SK-N-DZ (cell line): ENCODE measurements at regions not wholly inside any gene's neighbourhood (a gene's known extent, or its start where the extent isn't known, plus 50 kb on each side); places are given as distances from the start of the nearest gene placed in this dataset.
A peak's percentile ranks its signal among the peaks of the same experiment; 100 is the strongest.

Source experiments
- DNase-seq: peaks from one replicate; pipeline ENCODE4 v3.0.0-alpha.2; 2015; ENCODE audit warnings: low spot score

- DNase-seq, result no peak
Measured at GRCh38 chr14:87879389-87879788, 113.6 kb downstream of the GALC start.

DNA sequence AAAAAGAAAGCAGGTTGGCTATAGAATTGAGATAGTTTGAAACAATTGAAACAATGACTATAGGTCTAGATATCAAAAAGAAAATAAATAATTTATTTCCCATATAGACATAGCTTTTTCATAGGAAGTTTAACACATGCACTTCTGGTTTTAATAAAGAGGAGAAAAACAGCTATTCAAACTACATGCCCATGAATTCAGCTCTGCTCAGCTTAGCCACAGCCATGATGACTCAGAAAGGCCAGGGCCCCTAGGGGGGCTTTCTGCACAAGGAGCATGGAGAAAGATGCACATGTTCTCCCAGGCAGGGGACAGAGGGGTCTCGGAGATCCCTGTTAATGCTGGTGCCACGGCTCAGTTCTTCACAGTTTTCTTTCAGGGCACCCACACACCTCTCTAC, 114.0 kb downstream of the GALC start:
- no peak for DNase-seq

DNA sequence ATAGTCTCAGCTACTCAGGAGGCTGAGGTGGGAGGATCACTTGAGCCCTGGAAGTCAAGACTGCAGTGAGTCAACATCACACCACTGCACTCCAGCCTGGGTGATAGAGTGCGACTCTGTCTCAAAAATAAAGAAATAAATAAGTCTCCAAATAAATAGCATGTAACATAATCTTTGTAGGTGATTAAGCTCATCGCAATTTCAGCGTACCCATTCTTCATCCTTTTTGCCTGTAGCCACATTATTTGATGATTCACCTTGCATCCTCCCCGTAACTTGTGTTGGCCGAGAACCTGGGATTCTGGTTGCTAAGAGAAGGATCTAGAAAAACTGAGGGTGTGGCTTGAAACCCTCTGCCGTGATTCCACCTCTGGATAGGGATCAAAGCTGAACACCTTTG, 115.1 kb downstream of the GALC start:
- no peak for DNase-seq

DNA sequence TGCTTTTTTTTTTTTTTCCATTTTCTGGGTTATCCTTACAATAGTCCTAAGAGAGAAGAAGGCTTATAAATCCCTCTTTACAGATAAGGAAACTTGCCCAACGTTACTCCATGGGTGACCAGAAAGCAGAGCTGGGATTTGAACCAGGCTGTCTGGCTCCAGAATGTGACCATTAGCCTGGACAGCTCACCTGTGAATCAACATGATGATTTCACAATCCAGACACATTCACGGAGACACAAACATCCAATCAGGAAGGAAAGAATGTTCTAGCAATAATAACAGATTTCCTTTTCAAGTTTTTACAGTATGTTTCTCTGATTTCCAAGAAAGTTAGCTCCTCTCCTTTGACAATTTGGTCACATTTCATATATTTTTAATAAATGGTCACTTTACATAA, 118.3 kb downstream of the GALC start:
- no peak for DNase-seq

DNA sequence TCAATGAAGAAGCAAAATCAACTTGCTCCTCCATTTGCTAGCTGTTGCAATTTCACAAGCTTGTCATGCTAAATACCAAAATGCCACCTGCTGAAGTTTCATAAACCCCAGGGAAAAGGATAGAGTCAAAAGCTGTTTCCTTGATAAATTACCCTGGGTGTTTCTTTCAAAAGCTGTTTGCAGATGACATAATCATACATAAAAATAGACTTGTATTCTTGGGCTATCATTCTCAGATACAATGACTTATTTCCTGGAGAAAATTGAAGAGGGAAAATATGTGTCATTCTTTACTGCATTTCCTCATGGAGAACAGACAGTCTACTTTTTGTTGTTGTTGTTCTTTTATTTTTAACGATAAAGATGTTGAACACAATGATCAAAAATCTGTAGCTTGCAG, 119.2 kb downstream of the GALC start:
- DNase-seq, result no peak

DNA sequence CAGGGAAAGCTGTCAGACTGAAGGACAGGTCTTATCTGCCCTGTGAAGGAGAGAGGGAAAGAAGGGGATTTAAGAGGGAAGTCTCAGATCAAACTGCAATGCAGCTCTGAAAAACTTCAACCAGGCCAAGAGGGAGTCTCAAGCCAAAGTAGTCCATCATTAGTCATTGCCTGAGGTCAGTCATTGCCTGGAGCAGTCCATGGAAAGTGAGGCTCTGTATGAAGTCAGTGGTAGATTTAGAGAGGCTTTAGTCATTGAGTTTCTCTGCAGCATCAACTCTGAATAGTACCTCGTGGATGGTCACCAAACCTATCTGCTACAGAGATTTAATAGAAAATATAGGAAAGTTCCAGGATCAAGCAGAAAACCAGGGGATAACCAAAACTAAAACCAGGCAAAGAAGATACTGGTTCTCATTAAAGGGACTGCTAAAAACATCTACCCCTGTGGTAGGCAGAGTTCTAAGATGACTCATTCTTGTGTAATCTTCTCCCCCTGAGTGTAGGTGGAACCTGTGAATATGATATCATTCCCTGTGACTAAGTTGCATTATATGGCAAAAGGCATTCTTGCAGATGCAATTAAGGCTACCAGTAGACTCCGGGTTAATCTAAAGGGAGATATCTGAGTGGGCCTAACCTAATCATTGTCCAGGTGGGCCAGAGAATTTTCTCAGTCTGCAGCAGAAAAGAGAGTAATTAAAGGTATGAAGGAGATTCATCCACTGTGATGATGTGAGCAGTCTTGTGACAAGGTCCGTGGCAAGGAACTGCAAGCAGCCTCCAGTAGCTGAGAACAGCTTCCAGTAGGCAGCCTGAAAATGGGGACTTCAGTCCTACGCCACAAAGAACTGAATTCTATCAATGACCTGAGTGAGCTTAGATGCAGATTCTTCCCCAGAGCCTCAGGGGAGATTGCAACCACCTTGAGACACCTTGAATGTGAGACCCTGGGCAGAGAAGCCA, 123.1 kb downstream of the GALC start:
- no peak for DNase-seq

DNA sequence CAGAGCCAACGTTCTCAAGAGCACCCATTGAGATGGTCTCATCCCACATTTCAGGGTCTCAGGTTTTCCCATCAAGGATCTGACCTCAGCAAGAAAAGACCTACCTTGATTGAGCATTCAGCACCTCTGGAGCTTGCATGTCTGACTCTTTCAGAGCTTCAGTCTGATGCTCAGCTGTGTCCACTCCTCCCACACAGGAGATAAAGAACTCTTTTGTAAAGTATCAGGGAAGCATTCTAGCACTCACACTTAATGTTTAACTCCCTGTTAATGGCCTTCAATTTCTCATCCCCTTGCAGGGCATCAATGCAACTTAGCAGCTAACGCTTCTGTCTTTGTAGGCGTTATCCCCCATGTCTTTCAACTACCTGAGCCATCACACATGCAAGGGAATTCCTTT, 124.1 kb downstream of the GALC start:
- DNase-seq, result no peak

DNA sequence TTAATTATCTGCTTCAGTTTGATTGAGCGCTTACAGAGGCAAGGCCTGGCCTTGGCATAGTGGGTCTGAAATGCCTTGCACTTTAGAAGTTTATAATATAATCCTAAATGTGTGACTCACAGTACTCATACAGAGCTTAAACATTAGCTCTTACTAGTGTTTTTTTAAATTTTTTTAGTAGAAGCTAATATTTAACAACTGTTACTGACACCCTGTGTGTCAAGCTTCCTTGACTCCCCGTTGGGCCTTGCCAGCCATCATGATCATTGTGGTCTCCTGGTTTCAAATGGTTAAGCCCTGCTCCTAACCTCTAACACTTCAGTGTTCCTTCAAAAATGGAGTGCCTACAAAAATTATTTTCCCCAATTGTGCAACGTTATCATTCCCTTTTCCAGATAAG, 126.9 kb downstream of the GALC start:
- no peak for DNase-seq

GRCh38 chr14:87864356-87865270, 128.4 kb downstream of the GALC start:
- DNase-seq, result no peak

DNA sequence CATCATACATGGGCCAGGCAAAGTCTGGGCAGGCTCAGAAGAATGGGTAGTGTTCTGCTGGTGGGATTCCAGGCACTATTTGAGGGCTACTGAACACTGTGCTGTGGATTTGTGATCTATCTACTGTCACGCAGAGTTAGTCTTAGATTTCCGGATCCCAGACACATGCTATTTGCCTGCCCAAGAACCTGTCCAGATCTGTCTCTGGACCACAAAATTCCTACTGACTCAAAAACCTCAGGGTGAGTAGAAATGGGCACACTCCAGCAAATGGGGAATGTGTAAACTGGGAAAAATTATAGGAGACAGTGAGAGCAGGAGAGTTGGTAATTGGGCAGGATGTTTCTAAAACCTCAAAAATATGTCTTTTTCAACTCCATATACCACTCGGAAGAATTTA, 129.9 kb downstream of the GALC start:
- DNase-seq, result no peak

DNA sequence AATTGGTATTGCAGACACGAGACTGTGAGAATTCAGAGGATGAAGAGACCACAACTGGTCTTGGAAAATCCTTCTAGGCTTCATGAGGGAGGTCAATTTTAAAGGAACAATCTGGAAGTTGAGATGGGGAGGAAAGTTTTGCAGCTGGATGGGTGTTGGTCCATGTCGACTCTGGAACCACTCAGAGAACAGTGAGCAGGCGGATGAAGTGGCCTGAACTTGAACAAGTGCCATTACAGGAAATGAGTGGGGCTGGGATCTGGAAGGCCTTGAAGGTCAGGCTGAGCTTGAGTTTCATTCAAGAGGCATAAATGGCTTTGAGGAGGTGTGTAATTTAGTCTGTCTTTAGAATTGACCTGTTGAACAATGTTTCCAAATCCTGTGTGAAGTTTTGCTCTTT, 140.9 kb downstream of the GALC start:
- no peak for DNase-seq

DNA sequence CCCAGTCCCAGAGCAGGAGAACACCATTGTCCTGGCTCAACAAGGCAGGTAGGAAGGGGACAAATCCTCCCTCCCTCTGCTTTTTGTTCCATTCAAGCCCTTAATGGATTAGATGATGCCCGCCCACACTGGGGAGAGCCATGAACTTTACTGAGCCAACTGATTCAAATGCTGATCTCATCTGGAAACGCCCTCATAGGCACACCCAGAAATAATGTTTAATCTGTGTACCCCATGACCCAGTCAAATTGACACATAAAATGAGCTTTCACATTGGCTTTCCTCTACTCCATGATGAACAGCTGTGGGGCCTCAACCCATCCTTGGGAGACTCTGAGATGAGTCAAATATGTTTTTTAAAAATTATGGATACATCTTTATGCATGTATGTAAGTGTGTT, 141.8 kb downstream of the GALC start:
- no peak for DNase-seq

- DNase-seq, result no peak
Measured at GRCh38 chr14:87847216-87847755, 145.7 kb downstream of the GALC start.

GRCh38 chr14:87840906-87841305, 152.1 kb downstream of the GALC start:
- DNase-seq, result no peak

- no peak for DNase-seq
Measured at GRCh38 chr14:87838931-87839330, 154.1 kb downstream of the GALC start.

DNA sequence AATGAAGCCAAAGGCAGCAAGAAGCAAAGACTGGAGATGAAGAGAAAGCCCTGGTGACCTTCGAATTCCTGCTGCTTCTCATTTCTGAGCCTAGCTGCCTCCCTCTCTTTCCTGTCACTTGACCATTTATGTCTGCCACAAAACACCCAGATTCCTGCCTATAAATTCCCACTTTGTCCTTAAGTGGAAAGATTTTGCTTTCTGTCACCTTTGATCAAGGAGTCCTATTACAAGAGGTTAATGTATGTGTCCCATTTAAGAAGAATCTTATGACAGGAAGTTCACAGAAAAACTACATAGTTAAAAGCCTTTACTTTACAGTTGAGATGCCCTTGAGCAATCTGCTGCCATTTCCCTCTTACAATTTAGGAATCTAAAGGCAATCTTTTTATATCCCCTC, 155.7 kb downstream of the GALC start:
- no peak for DNase-seq

DNA sequence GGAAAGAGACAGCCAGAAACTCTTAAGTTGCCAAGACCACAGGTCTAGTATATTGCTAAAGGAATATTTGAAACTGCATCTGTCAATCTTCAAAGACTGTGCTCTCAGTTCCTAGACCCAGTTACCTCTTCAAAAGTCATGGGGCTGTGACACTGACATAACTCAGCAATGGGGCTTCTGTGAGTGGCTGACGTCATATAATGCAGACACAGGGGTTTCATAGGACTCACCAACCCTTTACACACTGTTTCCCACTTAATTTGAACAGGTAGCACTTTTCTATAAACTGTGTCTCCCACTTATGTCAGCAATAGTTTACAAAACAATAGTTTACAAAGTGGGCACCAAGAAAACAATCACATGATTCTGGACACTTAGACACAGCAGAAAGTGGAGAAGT, 158.4 kb downstream of the GALC start:
- DNase-seq, result no peak

DNA sequence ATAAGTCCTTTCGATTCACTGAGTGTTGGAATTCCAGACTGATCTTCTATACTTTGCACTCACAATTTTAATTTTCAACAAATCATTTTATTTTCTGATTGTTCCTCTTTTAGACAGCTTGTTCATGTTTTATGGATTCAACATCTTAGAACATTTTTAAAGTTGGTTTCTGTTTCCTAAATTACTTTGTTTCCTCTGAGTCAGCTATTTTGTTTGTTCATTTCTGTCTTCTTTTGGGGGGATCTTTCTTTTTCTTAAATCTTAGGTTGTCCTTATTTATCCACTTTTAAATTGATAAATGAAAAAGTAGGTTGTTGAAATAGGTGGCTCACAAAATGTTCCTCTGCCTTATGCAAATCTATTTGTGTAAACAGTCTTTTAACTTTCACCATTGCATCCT, 160.0 kb downstream of the GALC start:
- no peak for DNase-seq

GRCh38 chr14:87830443-87831096, 162.4 kb downstream of the GALC start:
- no peak for DNase-seq

- no peak for DNase-seq
Measured at GRCh38 chr14:87829543-87829942, 163.4 kb downstream of the GALC start.

DNA sequence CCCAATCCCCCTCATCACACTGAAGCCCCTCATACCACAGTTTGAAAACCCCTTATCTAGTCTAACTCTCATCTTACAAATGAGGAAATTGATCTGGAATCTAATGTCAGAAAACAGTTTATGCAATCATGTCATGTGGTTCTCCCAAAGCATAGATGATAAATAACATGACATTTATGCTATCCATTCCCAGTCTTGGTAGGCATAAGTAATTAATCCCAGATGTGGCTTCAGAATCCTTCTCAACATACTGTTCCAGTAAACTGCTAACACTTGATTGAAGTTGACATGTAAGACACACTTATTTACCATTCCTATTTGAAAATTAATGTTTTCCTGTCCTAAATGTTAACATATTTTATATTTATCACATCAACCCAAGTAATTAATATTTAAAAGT, 168.7 kb downstream of the GALC start:
- DNase-seq, result peak; percentile 81

DNA sequence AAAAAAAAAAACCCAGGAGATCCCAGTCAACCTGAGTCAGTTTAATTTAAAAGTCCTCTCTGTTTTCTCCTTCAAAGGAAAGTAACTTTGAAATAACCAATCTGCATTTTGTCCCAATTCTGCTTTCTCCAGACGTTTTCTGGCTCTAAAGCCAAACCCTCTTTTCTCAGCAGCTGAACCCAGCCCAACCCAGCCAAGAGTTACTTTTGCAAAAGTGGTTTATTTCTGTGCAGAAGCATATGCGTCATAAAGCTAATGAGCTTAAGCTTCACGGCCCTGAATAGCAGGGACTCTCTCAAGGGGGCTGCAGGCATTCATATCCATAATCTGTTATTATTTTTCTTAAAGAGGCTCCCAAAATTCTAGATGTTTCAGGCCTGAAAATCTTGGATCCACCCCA, 176.6 kb downstream of the GALC start:
- DNase-seq, result no peak
